Renal cortical epithelial cell (primary cell): ENCODE measurements at regions not wholly inside any gene's neighbourhood (a gene's known extent, or its start where the extent isn't known, plus 50 kb on each side); places are given as distances from the start of the nearest gene placed in this dataset.

Experiments used
- DNase-seq: peaks from one replicate; pipeline ENCODE4 v3.0.0-alpha.2; 2011; ENCODE audit warnings: low read depth

- DNase-seq: no peak
Observed at GRCh38 chr1:93013145-93014065, 52.1 kb upstream of the DIPK1A start.

- no peak for DNase-seq
Observed at GRCh38 chr1:93014168-93014567, 52.9 kb upstream of the DIPK1A start.

- DNase-seq: no peak
Observed at GRCh38 chr1:93015590-93015989, 54.3 kb upstream of the DIPK1A start.

DNA sequence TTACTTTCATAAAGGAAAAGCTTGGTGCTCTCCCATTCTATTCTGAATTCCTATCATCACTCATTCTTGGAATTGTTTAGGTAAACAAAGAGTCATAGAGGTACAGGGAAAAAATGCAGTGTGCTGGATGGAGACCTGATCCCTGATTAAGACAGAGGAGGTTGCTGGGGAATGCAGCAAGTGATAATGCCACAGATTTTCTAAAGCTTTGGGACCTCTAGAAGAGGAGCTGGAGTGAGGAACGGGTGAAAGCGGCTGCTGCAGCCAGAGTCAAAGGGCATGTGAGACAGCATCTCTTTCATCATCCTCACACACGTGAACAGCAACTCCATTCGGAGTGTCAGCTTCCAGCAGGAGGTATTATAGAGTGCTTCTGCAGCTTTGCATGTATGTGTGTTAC lies 54.9 kb upstream of the DIPK1A start:
- DNase-seq: no peak

GRCh38 chr1:93021539-93022134 lies 57.4 kb upstream of the MTF2 start:
- peak; percentile 66 for DNase-seq

- no peak for DNase-seq
Observed at GRCh38 chr1:93022580-93022979, 56.5 kb upstream of the MTF2 start.

DNA sequence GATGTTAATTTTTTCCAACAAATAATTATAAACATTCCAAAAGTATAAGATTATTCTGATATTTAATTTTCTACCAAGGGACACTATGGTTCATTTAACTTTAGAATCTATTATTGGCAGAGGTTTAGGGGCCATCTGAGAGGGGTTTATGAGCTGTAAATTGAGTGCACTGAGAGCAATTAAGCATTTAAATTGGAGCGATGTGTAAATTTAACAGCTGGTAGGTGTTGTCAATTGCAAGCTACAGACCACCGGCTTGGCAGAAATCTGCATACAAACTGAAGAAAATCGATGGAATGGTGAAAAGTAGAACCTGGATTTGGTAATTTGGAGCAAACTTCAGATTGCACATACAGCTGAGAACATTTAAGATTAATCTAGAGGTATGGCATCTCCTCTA lies 55.8 kb upstream of the MTF2 start:
- no peak for DNase-seq

GRCh38 chr1:93025572-93025971 lies 53.5 kb upstream of the MTF2 start:
- DNase-seq: no peak

DNA sequence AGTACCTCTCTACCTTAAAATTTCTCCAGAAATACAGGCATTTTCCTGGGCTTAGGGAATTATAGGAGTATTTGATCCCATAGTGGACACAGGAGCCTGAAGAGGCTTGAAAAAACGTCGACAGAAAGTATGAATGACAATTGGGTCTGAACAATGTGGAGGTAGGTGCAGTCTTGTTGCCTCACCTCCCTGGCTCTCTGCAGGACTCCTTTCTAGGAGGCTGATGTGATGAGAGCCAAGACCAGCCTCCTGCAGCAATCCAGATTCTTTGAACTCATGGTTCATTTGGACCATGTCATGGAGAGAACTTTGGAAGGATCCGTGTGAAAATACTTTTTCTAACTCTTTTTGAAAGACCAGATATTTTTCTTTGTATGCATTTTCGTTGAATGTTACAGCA lies 50.5 kb upstream of the MTF2 start:
- no peak for DNase-seq
